Activated CD8-positive, alpha-beta memory T cell treated with anti-CD3 and anti-CD28 coated beads for 1 hour (primary cell): ENCODE measurements at regions not wholly inside any gene's neighbourhood (a gene's known extent, or its start where the extent isn't known, plus 50 kb on each side); places are given as distances from the start of the nearest gene placed in this dataset.
A peak's percentile ranks its signal among the peaks of the same experiment; 100 is the strongest.

Experiments used
- DNase-seq, 2 donors: peaks; one replicate each; pipeline ENCODE4 v3.0.0-alpha.2; 2020; ENCODE audit warnings: low read depth in 1 of 2; ENCODE audit errors: extremely low read depth in 1 of 2

GRCh38 chr2:71277536-71278103, 50.7 kb upstream of the PAIP2B start:
- DNase-seq = no peak

GRCh38 chr2:71277147-71277475, 50.2 kb upstream of the PAIP2B start:
- no peak for DNase-seq

GRCh38 chr2:71276311-71277146, 49.6 kb upstream of the PAIP2B start:
- peak; percentile 32 to 72 for DNase-seq
